GM21786 (cell line): ENCODE measurements at regions not wholly inside any gene's neighbourhood (a gene's known extent, or its start where the extent isn't known, plus 50 kb on each side); places are given as distances from the start of the nearest gene placed in this dataset.

Experiments used
- ATAC-seq: cut with Tn5 transposase; IDR thresholded peaks from one replicate; pipeline ENCODE4 v1.9.1; 2021; ENCODE audit not compliant: unreplicated experiment

- ATAC-seq = no peak
Measured at GRCh38 chr12:106006382-106006781, 132.4 kb downstream of the NUAK1 start.

- ATAC-seq = no peak
Measured at GRCh38 chr12:106006940-106007339, 131.8 kb downstream of the NUAK1 start.

GRCh38 chr12:106010741-106011140 lies 128.0 kb downstream of the NUAK1 start:
- no peak for ATAC-seq
